SK-N-SH (cell line): ENCODE measurements at regions not wholly inside any gene's neighbourhood (a gene's known extent, or its start where the extent isn't known, plus 50 kb on each side); places are given as distances from the start of the nearest gene placed in this dataset.
A peak's percentile ranks its signal among the peaks of the same experiment; 100 is the strongest.

Experiments used
- CTCF ChIA-PET: fragments of 300-600, 350-600 bp; formaldehyde crosslinking; extraction: SDS; loops from one replicate; lab custom pipeline; 2021; lab: Yijun Ruan, JAX
- POLR2A ChIA-PET: fragments of 350-600 bp; sonication (Branson Sonifier 250); formaldehyde crosslinking; extraction: SDS; loops from one replicate; lab custom pipeline; 2020; ENCODE audit warnings: antibody characterized with exemption, inconsistent platforms; lab: Yijun Ruan, JAX
- DNase-seq: peaks from one replicate; pipeline ENCODE4 v3.0.0; 2012
- H2AFZ ChIP-seq: fragments of 200-600 bp; sonication (generic); 2 replicates; pipeline ENCODE4 v1.8.1; 2016; ENCODE audit warnings: antibody characterized with exemption, mild to moderate bottlenecking, low read depth
- H3F3A ChIP-seq: fragments of 200-600 bp; sonication (generic); replicated peaks from 2 replicates; pipeline ENCODE3; 2016; ENCODE audit warnings: antibody characterized with exemption, mild to moderate bottlenecking; ENCODE audit not compliant: insufficient read depth
- H3K27ac ChIP-seq, 2 experiments: fragments of 200-500 bp in 1 of 2; fragments of 200-600 bp in 1 of 2; sonication (Bioruptor generic) in 1 of 2; sonication (generic), shearing (Covaris generic) in 1 of 2; 2 replicates each; pipeline versions ENCODE4 v1.5.1 to v1.6.1; 2014 to 2016; ENCODE audit warnings: low read depth in 2 of 2, inconsistent platforms in 1 of 2, low read length in 1 of 2, mild to moderate bottlenecking in 1 of 2, mixed read lengths in 1 of 2
- H3K27me3 ChIP-seq: fragments of 200-600 bp; sonication (generic), shearing (Covaris generic); 2 replicates; pipeline ENCODE4 v1.6.1; 2016; ENCODE audit warnings: mixed run types; ENCODE audit not compliant: insufficient read depth
- H3K36me3 ChIP-seq, 2 experiments: fragments of 200-500 bp in 1 of 2; fragments of 200-600 bp in 1 of 2; sonication (Bioruptor generic) in 1 of 2; sonication (generic) in 1 of 2; replicated peaks in 1 of 2; 2 replicates each; pipeline versions ENCODE3 to v1.5.1; 2014 to 2016; ENCODE audit warnings: low read length in 1 of 2, mild to moderate bottlenecking in 1 of 2; ENCODE audit not compliant: insufficient read depth in 2 of 2, control insufficient read depth in 1 of 2
- H3K4me1 ChIP-seq, 2 experiments: fragments of 200-500 bp in 1 of 2; fragments of 200-600 bp in 1 of 2; sonication (Bioruptor generic) in 1 of 2; sonication (generic), shearing (Covaris generic) in 1 of 2; 2 replicates each; pipeline versions ENCODE4 v1.5.1 to v1.6.1; 2014 to 2016; ENCODE audit warnings: low read depth in 1 of 2, low read length in 1 of 2, mixed run types in 1 of 2; ENCODE audit not compliant: insufficient read depth in 2 of 2, control insufficient read depth in 1 of 2
- H3K4me2 ChIP-seq: fragments of 200-600 bp; sonication (generic), shearing (Covaris generic); 2 replicates; pipeline ENCODE4 v1.6.1; 2017; ENCODE audit warnings: mixed run types
- H3K4me3 ChIP-seq, 2 experiments: fragments of 200-500 bp in 1 of 2; fragments of 200-600 bp in 1 of 2; sonication (Bioruptor generic) in 1 of 2; sonication (generic), shearing (Covaris generic) in 1 of 2; 2 replicates each; pipeline versions ENCODE4 v1.5.1 to v1.8.1; 2014 to 2016; ENCODE audit warnings: low read depth in 2 of 2, inconsistent platforms in 1 of 2, low read length in 1 of 2, mild to moderate bottlenecking in 1 of 2, mixed read lengths in 1 of 2, moderate library complexity in 1 of 2
- H3K79me2 ChIP-seq: fragments of 200-600 bp; sonication (generic); 2 replicates; pipeline ENCODE4 v1.8.1; 2017; ENCODE audit warnings: mild to moderate bottlenecking; ENCODE audit not compliant: insufficient read depth
- H3K9ac ChIP-seq: fragments of 200-600 bp; sonication (generic); 2 replicates; pipeline ENCODE4 v1.6.1; 2017; ENCODE audit warnings: mixed run types
- H3K9me2 ChIP-seq: fragments of 200-600 bp; sonication (generic); 2 replicates; pipeline ENCODE4 v1.6.1; 2017; ENCODE audit warnings: mixed run types
- H3K9me3 ChIP-seq: fragments of 200-600 bp; sonication (generic); 2 replicates; pipeline ENCODE4 v1.6.1; 2017; ENCODE audit warnings: mixed run types, mild to moderate bottlenecking, moderate library complexity
- H4K20me1 ChIP-seq: fragments of 200-600 bp; sonication (generic); 2 replicates; pipeline ENCODE4 v1.6.1; 2017; ENCODE audit warnings: mild to moderate bottlenecking, mixed run types; ENCODE audit not compliant: insufficient read depth
- CHD2 ChIP-seq: fragments of 150-350 bp; IDR thresholded peaks from 2 replicates; pipeline ENCODE4 v1.6.1; 2018; ENCODE audit warnings: low read length; ENCODE audit not compliant: partially characterized antibody
- CTCF ChIP-seq: fragments of 200-600 bp; sonication (generic); IDR thresholded peaks from 2 replicates; pipeline ENCODE4 v1.6.1; 2017; ENCODE audit warnings: antibody characterized with exemption, mild to moderate bottlenecking, moderate library complexity
- EZH2phosphoT487 ChIP-seq: fragments of 200-600 bp; sonication (generic); IDR thresholded peaks from 2 replicates; pipeline ENCODE4 v1.6.1; 2017; ENCODE audit warnings: low read depth, mixed run types, mild to moderate bottlenecking, antibody characterized with exemption, moderate library complexity, borderline replicate concordance
- FOXJ3 ChIP-seq: sonication (generic); formaldehyde crosslinking; IDR thresholded peaks from 2 replicates; pipeline ENCODE4 v1.5.1; 2020; ENCODE audit warnings: mild to moderate bottlenecking, missing genetic modification reagents
- FOXM1 ChIP-seq: IDR thresholded peaks from 2 replicates; pipeline ENCODE4 v1.4.0; 2012; ENCODE audit warnings: low read depth, mild to moderate bottlenecking
- GABPA ChIP-seq: IDR thresholded peaks from 2 replicates; pipeline ENCODE4 v1.4.0; 2012; ENCODE audit warnings: low read depth, mild to moderate bottlenecking
- GATA2 ChIP-seq: sonication (generic); formaldehyde crosslinking; IDR thresholded peaks from 2 replicates; pipeline ENCODE4 v1.5.0; 2020; ENCODE audit warnings: mild to moderate bottlenecking, missing genetic modification reagents
- NRF1 ChIP-seq: IDR thresholded peaks from 2 replicates; pipeline ENCODE4 v1.6.1; 2012; ENCODE audit warnings: low read depth, mild to moderate bottlenecking, low read length
- POLR2AphosphoS5 ChIP-seq: IDR thresholded peaks from 2 replicates; pipeline ENCODE4 v1.6.1; 2012; ENCODE audit warnings: low read depth, low read length
- RAD21 ChIP-seq: IDR thresholded peaks from 2 replicates; pipeline ENCODE4 v1.6.1; 2012; ENCODE audit warnings: mild to moderate bottlenecking, low read length
- RCOR1 ChIP-seq: fragments of 150-350 bp; IDR thresholded peaks from 2 replicates; pipeline ENCODE4 v1.6.1; 2017; ENCODE audit warnings: antibody characterized with exemption, low read length
- RFX5 ChIP-seq: IDR thresholded peaks from 2 replicates; pipeline ENCODE4 v1.6.1; 2012; ENCODE audit warnings: mild to moderate bottlenecking, improper control_type of control experiment, low read length
- RXRA ChIP-seq: IDR thresholded peaks from 2 replicates; pipeline ENCODE4 v1.4.0; 2012; ENCODE audit warnings: low read depth, mild to moderate bottlenecking, borderline replicate concordance
- SMC3 ChIP-seq: IDR thresholded peaks from 2 replicates; pipeline ENCODE4 v1.6.1; 2012; ENCODE audit warnings: low read depth, low read length, improper control_type of control experiment
- USF1 ChIP-seq: IDR thresholded peaks from 2 replicates; pipeline ENCODE4 v1.4.0; 2012; ENCODE audit warnings: low read depth, borderline replicate concordance
- YY1 ChIP-seq: IDR thresholded peaks from 2 replicates; pipeline ENCODE4 v1.4.0; 2012; ENCODE audit warnings: low read depth, mild to moderate bottlenecking
- ZBTB33 ChIP-seq: IDR thresholded peaks from 2 replicates; pipeline ENCODE4 v1.4.0; 2012; ENCODE audit warnings: low read depth, borderline replicate concordance
- WGBS: methylation state at CpG from one replicate; pipeline ENCODE4 v1.1.6; 2017; ENCODE audit warnings: low lambda C conversion rate; 5-methylcytosine and 5-hydroxymethylcytosine counted together

GRCh38 chr16:64168371-64168770, 953.5 kb downstream of the CDH11 start (continued):
- TF ChIP-seq GABPA, result no peak

- H2AFZ ChIP-seq, result no peak overlapping the region
- H3K79me2 ChIP-seq, result no peaks in the 10 kb centered on the region
- POLR2A ChIA-PET, result no interaction called here
Measured at GRCh38 chr16:64167936-64168335, 953.9 kb downstream of the CDH11 start.

GRCh38 chr16:64165368-64165767, 956.5 kb downstream of the CDH11 start:
- Histone ChIP-seq H3K4me1 (peaks cover 0 to 6% of the 10 kb centered on the region in 2 experiments; a peak in 3 of 4 replicates), H3K4me3 (no peak overlapping the region), H3K36me3 (no peaks in the 10 kb centered on the region), H3F3A (no peaks in the 10 kb centered on the region), H4K20me1 (no peaks in the 10 kb centered on the region), H3K9ac (no peak overlapping the region), H2AFZ (peak overlapping the region; percentile 42; the same call in 1 of the 2 replicates), H3K9me2 (no peaks in the 10 kb centered on the region), H3K4me2 (no peak overlapping the region), H3K9me3 (no peaks in the 10 kb centered on the region), H3K79me2 (no peaks in the 10 kb centered on the region), H3K27me3 (no peaks in the 10 kb centered on the region), H3K27ac (no peak overlapping the region)
- no peak for DNase-seq
- 92% methylated on average over 7 of the region's 7 CpGs for WGBS
- no peak for TF ChIP-seq FOXJ3 (CRISPR knock-in tag)
- no peak for TF ChIP-seq ZBTB33
- no peak for TF ChIP-seq RCOR1
- no peak for TF ChIP-seq USF1
- no peak for TF ChIP-seq CHD2
- no peak for TF ChIP-seq EZH2phosphoT487
- TF ChIP-seq CTCF, result no peak
- TF ChIP-seq YY1, result no peak
- TF ChIP-seq GATA2 (CRISPR knock-in tag), result no peak
- no peak for TF ChIP-seq SMC3
- no peak for TF ChIP-seq GABPA
- no peak for TF ChIP-seq RAD21
- TF ChIP-seq POLR2AphosphoS5, result no peak
- ChIA-PET CTCF (no interaction called here), POLR2A (no interaction called here)

More at GRCh38 chr16:64167936-64168335, 953.9 kb downstream of the CDH11 start:
- DNase-seq, result no peak
- TF ChIP-seq RXRA (no peak), NRF1 (no peak), RFX5 (no peak), FOXM1 (no peak)
- TF ChIP-seq, all 33 proteins: peak for 0
- no peak overlapping the region for H3K4me2 ChIP-seq
- H3F3A ChIP-seq, result no peaks in the 10 kb centered on the region
- no peaks in the 10 kb centered on the region for H3K27me3 ChIP-seq
- no peaks in the 10 kb centered on the region for H3K9me3 ChIP-seq
- H3K36me3 ChIP-seq, result no peaks in the 10 kb centered on the region
- no peak overlapping the region for H3K4me3 ChIP-seq
- H4K20me1 ChIP-seq, result no peaks in the 10 kb centered on the region
- H3K9me2 ChIP-seq, result no peaks in the 10 kb centered on the region
- WGBS, result 75% methylated on average over 12 of the region's 12 CpGs
- no peak overlapping the region for H3K9ac ChIP-seq
- no peak overlapping the region for H3K27ac ChIP-seq
- no peaks in the 10 kb centered on the region; a peak in 1 of 4 replicates for H3K4me1 ChIP-seq
- CTCF ChIA-PET, result interaction anchor here (0.6 kb wide), 1 partner anchor 936 kb away, joined by 3 read pairs; no protein-coding TSS in a partner anchor
